ENCODE measurements at regions not wholly inside any gene's neighbourhood (a gene's known extent, or its start where the extent isn't known, plus 50 kb on each side); places are given as distances from the start of the nearest gene placed in this dataset.

- TF ChIP-seq POLR2A (IDR thresholded peaks at IDR 0.05; ENCODE audit: low read depth, low read length), result no peak
- TF ChIP-seq POLR2AphosphoS5 (IDR thresholded peaks at IDR 0.05; ENCODE audit: low read depth, low read length), result no peak
- TF ChIP-seq SPI1 (IDR thresholded peaks at IDR 0.05; ENCODE audit: low read depth, low read length), result no peak
- no peak for TF ChIP-seq TAF1 (IDR thresholded peaks at IDR 0.05; ENCODE audit: low read depth, low read length)
Measured at GRCh38 chr2:180505203-180505602, 475.2 kb upstream of the UBE2E3 start.
